ENCODE measurements at regions not wholly inside any gene's neighbourhood (a gene's known extent, or its start where the extent isn't known, plus 50 kb on each side); places are given as distances from the start of the nearest gene placed in this dataset.

DNA sequence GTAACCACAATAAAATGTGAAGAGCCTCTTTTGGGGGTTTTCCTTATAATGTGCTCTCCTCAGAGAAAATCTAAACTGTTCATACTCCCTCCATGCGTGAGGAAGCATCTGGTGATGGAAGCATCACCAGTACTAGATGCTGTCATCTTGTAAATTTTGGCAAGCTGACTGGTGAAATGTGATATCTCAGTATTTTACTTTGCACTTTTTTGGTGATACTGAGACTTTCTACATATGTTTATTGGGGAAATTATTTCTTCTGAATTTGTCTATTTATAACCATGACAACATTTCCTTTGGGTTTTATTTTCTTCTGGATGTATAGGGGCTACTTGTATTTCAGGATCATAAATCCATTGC, 95.9 kb upstream of the DLGAP1 start:
- in situ Hi-C loops (cut with MboI) (no loop called here), intact Hi-C loops (cut with micrococcal nuclease) (loop anchor here (10.0 kb wide), 1 partner anchor 54 kb away; no protein-coding TSS in a partner anchor)
- Histone ChIP-seq H2AFZ (ENCODE audit: low read depth, low read length) (no peak overlapping the region), H3K9ac (ENCODE audit: insufficient read depth in 1 of 2, low read depth in 2 of 2, low read length in 2 of 2) (no peak overlapping the region), H3K9me1 (ENCODE audit: control insufficient read depth, insufficient read depth, low read length) (no peaks in the 10 kb centered on the region), H3K36me3 (ENCODE audit: control insufficient read depth, insufficient read depth, low read length) (no peaks in the 10 kb centered on the region), H3K4me1 (replicated peaks in 1 of 2; ENCODE audit: control insufficient read depth in 2 of 2, insufficient read depth in 2 of 2, low read length in 2 of 2) (no peaks in the 10 kb centered on the region), H3K27me3 (ENCODE audit: control insufficient read depth in 2 of 2, insufficient read depth in 2 of 2, low read length in 2 of 2) (no peaks in the 10 kb centered on the region), H3K79me2 (ENCODE audit: control insufficient read depth, insufficient read depth, low read length) (no peaks in the 10 kb centered on the region), H3K27ac (ENCODE audit: extremely low read depth, low read depth, low read length) (no peak overlapping the region), H3K4me3 (no peak overlapping the region), H4K20me1 (replicated peaks; ENCODE audit: control insufficient read depth, insufficient read depth, low read length) (no peaks in the 10 kb centered on the region), H3K4me2 (ENCODE audit: insufficient read depth, low read length) (no peak overlapping the region), H3K9me3 (replicated peaks; ENCODE audit: control insufficient read depth, insufficient read depth, low read depth, low read length) (no peaks in the 10 kb centered on the region; the same call in 1 of the 2 replicates)
- ChIA-PET POLR2A (no interaction called here), CTCF (ENCODE audit: low intra/inter-chr PET ratio) (no interaction called here)
- 0% methylated on average over 1 of the region's 1 CpG for WGBS (ENCODE audit: insufficient coverage, low coverage, missing lambda C conversion rate)
- DNase-seq (ENCODE audit: extremely low read depth in 1 of 4, low spot score in 3 of 4), result no peak
- no peak for ATAC-seq
- BruUV-seq (replicated peaks), result no TSS peak
- no peak for FAIRE-seq
- TF ChIP-seq, protein P1, sequence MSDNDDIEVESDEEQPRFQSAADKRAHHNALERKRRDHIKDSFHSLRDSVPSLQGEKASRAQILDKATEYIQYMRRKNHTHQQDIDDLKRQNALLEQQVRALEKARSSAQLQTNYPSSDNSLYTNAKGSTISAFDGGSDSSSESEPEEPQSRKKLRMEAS (CRISPR knock-in tag; IDR thresholded peaks at IDR 0.05), result no peak
- TF ChIP-seq CREM (IDR thresholded peaks at IDR 0.05; ENCODE audit: low read depth) (no peak), ZNF23 (CRISPR knock-in tag; IDR thresholded peaks at IDR 0.05) (no peak), MCM7 (IDR thresholded peaks at IDR 0.05) (no peak), ZNF253 (CRISPR knock-in tag; conservative IDR thresholded peaks at IDR 0.05) (no peak), ZNF431 (CRISPR knock-in tag; IDR thresholded peaks at IDR 0.05) (no peak), ZNF263 (CRISPR knock-in tag; IDR thresholded peaks at IDR 0.05; ENCODE audit: borderline replicate concordance) (no peak), ZNF583 (CRISPR knock-in tag; IDR thresholded peaks at IDR 0.05) (no peak), RCOR1 (IDR thresholded peaks at IDR 0.05; ENCODE audit: borderline replicate concordance in 1 of 2, low read depth in 2 of 2, low read length in 2 of 2) (no peak)
- TF ChIP-seq, protein P2, sequence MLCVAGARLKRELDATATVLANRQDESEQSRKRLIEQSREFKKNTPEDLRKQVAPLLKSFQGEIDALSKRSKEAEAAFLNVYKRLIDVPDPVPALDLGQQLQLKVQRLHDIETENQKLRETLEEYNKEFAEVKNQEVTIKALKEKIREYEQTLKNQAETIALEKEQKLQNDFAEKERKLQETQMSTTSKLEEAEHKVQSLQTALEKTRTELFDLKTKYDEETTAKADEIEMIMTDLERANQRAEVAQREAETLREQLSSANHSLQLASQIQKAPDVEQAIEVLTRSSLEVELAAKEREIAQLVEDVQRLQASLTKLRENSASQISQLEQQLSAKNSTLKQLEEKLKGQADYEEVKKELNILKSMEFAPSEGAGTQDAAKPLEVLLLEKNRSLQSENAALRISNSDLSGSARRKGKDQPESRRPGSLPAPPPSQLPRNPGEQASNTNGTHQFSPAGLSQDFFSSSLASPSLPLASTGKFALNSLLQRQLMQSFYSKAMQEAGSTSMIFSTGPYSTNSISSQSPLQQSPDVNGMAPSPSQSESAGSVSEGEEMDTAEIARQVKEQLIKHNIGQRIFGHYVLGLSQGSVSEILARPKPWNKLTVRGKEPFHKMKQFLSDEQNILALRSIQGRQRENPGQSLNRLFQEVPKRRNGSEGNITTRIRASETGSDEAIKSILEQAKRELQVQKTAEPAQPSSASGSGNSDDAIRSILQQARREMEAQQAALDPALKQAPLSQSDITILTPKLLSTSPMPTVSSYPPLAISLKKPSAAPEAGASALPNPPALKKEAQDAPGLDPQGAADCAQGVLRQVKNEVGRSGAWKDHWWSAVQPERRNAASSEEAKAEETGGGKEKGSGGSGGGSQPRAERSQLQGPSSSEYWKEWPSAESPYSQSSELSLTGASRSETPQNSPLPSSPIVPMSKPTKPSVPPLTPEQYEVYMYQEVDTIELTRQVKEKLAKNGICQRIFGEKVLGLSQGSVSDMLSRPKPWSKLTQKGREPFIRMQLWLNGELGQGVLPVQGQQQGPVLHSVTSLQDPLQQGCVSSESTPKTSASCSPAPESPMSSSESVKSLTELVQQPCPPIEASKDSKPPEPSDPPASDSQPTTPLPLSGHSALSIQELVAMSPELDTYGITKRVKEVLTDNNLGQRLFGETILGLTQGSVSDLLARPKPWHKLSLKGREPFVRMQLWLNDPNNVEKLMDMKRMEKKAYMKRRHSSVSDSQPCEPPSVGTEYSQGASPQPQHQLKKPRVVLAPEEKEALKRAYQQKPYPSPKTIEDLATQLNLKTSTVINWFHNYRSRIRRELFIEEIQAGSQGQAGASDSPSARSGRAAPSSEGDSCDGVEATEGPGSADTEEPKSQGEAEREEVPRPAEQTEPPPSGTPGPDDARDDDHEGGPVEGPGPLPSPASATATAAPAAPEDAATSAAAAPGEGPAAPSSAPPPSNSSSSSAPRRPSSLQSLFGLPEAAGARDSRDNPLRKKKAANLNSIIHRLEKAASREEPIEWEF (CRISPR knock-in tag; IDR thresholded peaks at IDR 0.05), result no peak
- TF ChIP-seq, protein P3, sequence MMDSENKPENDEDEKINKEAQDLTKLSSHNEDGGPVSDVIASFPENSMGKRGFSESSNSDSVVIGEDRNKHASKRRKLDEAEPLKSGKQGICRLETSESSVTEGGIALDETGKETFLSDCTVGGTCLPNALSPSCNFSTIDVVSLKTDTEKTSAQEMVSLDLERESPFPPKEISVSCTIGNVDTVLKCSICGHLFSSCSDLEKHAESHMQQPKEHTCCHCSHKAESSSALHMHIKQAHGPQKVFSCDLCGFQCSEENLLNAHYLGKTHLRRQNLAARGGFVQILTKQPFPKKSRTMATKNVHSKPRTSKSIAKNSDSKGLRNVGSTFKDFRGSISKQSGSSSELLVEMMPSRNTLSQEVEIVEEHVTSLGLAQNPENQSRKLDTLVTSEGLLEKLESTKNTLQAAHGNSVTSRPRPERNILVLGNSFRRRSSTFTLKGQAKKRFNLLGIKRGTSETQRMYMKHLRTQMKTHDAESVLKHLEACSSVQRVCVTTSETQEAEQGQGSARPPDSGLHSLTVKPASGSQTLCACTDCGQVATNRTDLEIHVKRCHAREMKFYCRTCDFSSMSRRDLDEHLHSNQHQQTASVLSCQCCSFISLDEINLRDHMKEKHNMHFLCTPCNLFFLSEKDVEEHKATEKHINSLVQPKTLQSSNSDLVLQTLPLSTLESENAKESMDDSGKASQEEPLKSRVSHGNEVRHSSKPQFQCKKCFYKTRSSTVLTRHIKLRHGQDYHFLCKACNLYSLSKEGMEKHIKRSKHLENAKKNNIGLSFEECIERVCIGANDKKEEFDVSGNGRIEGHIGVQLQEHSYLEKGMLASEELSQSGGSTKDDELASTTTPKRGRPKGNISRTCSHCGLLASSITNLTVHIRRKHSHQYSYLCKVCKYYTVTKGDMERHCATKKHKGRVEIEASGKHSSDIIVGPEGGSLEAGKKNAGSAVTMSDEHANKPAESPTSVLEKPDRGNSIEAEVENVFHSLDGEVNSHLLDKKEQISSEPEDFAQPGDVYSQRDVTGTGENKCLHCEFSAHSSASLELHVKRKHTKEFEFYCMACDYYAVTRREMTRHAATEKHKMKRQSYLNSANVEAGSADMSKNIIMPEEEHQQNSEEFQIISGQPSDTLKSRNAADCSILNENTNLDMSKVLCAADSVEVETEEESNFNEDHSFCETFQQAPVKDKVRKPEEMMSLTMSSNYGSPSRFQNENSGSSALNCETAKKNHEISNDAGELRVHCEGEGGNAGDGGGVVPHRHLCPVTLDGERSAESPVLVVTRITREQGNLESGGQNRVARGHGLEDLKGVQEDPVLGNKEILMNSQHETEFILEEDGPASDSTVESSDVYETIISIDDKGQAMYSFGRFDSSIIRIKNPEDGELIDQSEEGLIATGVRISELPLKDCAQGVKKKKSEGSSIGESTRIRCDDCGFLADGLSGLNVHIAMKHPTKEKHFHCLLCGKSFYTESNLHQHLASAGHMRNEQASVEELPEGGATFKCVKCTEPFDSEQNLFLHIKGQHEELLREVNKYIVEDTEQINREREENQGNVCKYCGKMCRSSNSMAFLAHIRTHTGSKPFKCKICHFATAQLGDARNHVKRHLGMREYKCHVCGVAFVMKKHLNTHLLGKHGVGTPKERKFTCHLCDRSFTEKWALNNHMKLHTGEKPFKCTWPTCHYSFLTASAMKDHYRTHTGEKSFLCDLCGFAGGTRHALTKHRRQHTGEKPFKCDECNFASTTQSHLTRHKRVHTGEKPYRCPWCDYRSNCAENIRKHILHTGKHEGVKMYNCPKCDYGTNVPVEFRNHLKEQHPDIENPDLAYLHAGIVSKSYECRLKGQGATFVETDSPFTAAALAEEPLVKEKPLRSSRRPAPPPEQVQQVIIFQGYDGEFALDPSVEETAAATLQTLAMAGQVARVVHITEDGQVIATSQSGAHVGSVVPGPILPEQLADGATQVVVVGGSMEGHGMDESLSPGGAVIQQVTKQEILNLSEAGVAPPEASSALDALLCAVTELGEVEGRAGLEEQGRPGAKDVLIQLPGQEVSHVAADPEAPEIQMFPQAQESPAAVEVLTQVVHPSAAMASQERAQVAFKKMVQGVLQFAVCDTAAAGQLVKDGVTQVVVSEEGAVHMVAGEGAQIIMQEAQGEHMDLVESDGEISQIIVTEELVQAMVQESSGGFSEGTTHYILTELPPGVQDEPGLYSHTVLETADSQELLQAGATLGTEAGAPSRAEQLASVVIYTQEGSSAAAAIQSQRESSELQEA (IDR thresholded peaks at IDR 0.05; ENCODE audit: low read depth), result no peak
